ENCODE measurements at regions not wholly inside any gene's neighbourhood (a gene's known extent, or its start where the extent isn't known, plus 50 kb on each side); places are given as distances from the start of the nearest gene placed in this dataset.

DNA sequence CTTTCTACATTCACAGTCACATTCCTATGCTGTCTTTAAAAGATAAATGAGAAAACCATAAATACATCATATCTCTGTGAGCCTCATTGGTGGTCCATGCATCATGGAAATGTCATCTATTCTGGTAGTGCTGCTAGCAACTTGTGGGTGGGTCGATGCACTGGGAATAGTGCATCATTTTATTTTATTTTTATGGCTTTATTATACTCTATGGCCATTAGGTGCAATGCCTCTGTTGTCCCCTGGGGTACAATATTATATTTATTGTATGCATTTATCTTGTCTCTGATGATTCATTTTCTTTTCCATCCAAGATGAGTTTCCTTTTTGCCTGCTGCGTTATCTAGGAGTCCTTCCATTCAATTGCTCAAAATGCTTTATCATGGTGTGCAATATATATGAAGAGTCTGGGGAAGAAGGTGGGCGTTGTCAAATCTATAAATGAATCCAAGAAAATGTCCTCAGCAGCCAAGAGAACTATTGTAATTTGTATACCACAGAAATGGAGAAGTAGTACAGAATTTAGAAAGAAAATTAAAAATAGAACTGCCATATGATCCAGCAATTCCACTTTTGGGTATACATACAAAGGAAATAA, 324.0 kb downstream of the KCNJ2 start:
- H4K91ac ChIP-seq (replicated peaks; ENCODE audit: insufficient read length, low read length): no peak overlapping the region
- no peaks in the 10 kb centered on the region for H3K79me2 ChIP-seq (ENCODE audit: control insufficient read depth in 1 of 2, insufficient read depth in 2 of 2, low read length in 2 of 2)
- H3K14ac ChIP-seq (ENCODE audit: insufficient read length): no peak overlapping the region
- no peak overlapping the region for H2BK15ac ChIP-seq (ENCODE audit: low read length)
- H3K18ac ChIP-seq (ENCODE audit: extremely low read depth, low read length): no peak overlapping the region
- no peak overlapping the region for H3K9ac ChIP-seq (replicated peaks in 1 of 4; ENCODE audit: extremely low read depth in 1 of 4, low read depth in 3 of 4, low read length in 3 of 4)
- H2BK120ac ChIP-seq (replicated peaks; ENCODE audit: low read depth, low read length): no peak overlapping the region
- ChIA-PET POLR2A (ENCODE audit: partially characterized antibody) (no interaction called here), CTCF (ENCODE audit: partially characterized antibody) (no interaction called here)
- no peak overlapping the region for H2BK20ac ChIP-seq (ENCODE audit: low read length)
- H4K8ac ChIP-seq (ENCODE audit: extremely low read depth, insufficient read depth, low read length): no peak overlapping the region
- H3K36me3 ChIP-seq (ENCODE audit: control insufficient read depth in 2 of 4, insufficient read depth in 4 of 4, low read length in 3 of 4): no peaks in the 10 kb centered on the region
- no peak overlapping the region for H3K56ac ChIP-seq (replicated peaks; ENCODE audit: insufficient read length, low read depth, low read length)
- no peak overlapping the region for H4K5ac ChIP-seq (ENCODE audit: insufficient read length, low read depth, low read length)
- no peak overlapping the region for H3K4ac ChIP-seq (replicated peaks; ENCODE audit: insufficient read length, low read depth, low read length)
- no peak overlapping the region for H3K4me3 ChIP-seq (ENCODE audit: extremely low read depth in 1 of 4, insufficient read depth in 2 of 4, low read depth in 3 of 4, low read length in 4 of 4)
- H4K20me1 ChIP-seq (replicated peaks in 1 of 2; ENCODE audit: control insufficient read depth in 1 of 2, insufficient read depth in 2 of 2, low read length in 2 of 2): peaks cover 0 to 1% of the 10 kb centered on the region in 2 experiments
- FAIRE-seq (no peak), DNase-seq (ENCODE audit: low read depth in 1 of 2, low spot score in 2 of 2) (no peak)
- H3K4me2 ChIP-seq (ENCODE audit: insufficient read depth in 1 of 2, low read depth in 2 of 2, low read length in 2 of 2): no peak overlapping the region
- no peak overlapping the region for H3K23ac ChIP-seq (ENCODE audit: insufficient read length)
- H2BK12ac ChIP-seq (ENCODE audit: low read depth, low read length): no peak overlapping the region
- no peaks in the 10 kb centered on the region for H3K4me1 ChIP-seq (replicated peaks in 1 of 4; ENCODE audit: control insufficient read depth in 3 of 4, insufficient read depth in 4 of 4, low read length in 3 of 4)
- H3K9me3 ChIP-seq (ENCODE audit: insufficient read depth in 2 of 2, low read depth in 1 of 2, low read length in 1 of 2): no peaks in the 10 kb centered on the region
- H3K27ac ChIP-seq (ENCODE audit: low read depth, low read length): no peak overlapping the region
- no peak overlapping the region for H2AK5ac ChIP-seq (ENCODE audit: low read depth, low read length)
- H3K23me2 ChIP-seq (ENCODE audit: low read depth, low read length): no peaks in the 10 kb centered on the region
- 94% methylated on average over 3 of the region's 3 CpGs; no CpG with 5 or more reads in 1 of the 2 experiments for WGBS, 2 experiments (ENCODE audit: extremely low coverage in 1 of 2, insufficient coverage in 1 of 2, insufficient read length in 1 of 2, insufficient replicate concordance in 2 of 2, low coverage in 1 of 2, low lambda C conversion rate in 2 of 2, missing lambda C conversion rate in 1 of 2)
- no peak overlapping the region for H2AFZ ChIP-seq (ENCODE audit: low read length)
- no peak overlapping the region for H2BK5ac ChIP-seq (ENCODE audit: low read depth, low read length)
- no peaks in the 10 kb centered on the region for H3K27me3 ChIP-seq (replicated peaks in 1 of 4; ENCODE audit: control insufficient read depth in 3 of 4, extremely low read depth in 1 of 4, insufficient read depth in 3 of 4, low read length in 3 of 4)
- H3K79me1 ChIP-seq (ENCODE audit: low read depth, low read length): no peaks in the 10 kb centered on the region
- TF ChIP-seq YY1 (IDR thresholded peaks at IDR 0.05; ENCODE audit: low read depth, low read length): no peak
- no peak for TF ChIP-seq TCF12 (IDR thresholded peaks at IDR 0.05; ENCODE audit: low read depth, low read length)
- no peak for TF ChIP-seq SRF (IDR thresholded peaks at IDR 0.05; ENCODE audit: low read depth, low read length)
- TF ChIP-seq SIX5 (IDR thresholded peaks at IDR 0.05; ENCODE audit: low read depth, low read length): no peak
- TF ChIP-seq, protein P1, sequence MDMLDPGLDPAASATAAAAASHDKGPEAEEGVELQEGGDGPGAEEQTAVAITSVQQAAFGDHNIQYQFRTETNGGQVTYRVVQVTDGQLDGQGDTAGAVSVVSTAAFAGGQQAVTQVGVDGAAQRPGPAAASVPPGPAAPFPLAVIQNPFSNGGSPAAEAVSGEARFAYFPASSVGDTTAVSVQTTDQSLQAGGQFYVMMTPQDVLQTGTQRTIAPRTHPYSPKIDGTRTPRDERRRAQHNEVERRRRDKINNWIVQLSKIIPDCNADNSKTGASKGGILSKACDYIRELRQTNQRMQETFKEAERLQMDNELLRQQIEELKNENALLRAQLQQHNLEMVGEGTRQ (IDR thresholded peaks at IDR 0.05; ENCODE audit: low read length): no peak
- TF ChIP-seq KDM5A (IDR thresholded peaks at IDR 0.05; ENCODE audit: low read length): no peak
- no peak for TF ChIP-seq SIRT6 (IDR thresholded peaks at IDR 0.05; ENCODE audit: low read length)
- no peak for TF ChIP-seq EZH2 (IDR thresholded peaks at IDR 0.05; ENCODE audit: low read depth, low read length, severe bottlenecking)
- no peak for TF ChIP-seq TEAD4 (IDR thresholded peaks at IDR 0.05; ENCODE audit: low read depth, low read length)
- no peak for TF ChIP-seq BACH1 (IDR thresholded peaks at IDR 0.05; ENCODE audit: low read length)
- TF ChIP-seq TBP (IDR thresholded peaks at IDR 0.05; ENCODE audit: low read depth, low read length): no peak
- no peak for TF ChIP-seq MAX (IDR thresholded peaks at IDR 0.05)
- TF ChIP-seq CBX5 (IDR thresholded peaks at IDR 0.05; ENCODE audit: low read depth, low read length): no peak
- TF ChIP-seq SP4 (IDR thresholded peaks at IDR 0.05; ENCODE audit: low read length): no peak
- TF ChIP-seq MAFK (IDR thresholded peaks at IDR 0.05; ENCODE audit: low read depth, low read length): no peak
